Stomach (tissue), 8 donors: ENCODE measurements at regions not wholly inside any gene's neighbourhood (a gene's known extent, or its start where the extent isn't known, plus 50 kb on each side); places are given as distances from the start of the nearest gene placed in this dataset.

ENCODE experiments used
- DNase-seq, 2 donors: peaks; one replicate each; pipeline versions ENCODE4 v3.0.0 to v3.0.0-alpha.2; 2013 to 2019
- H3K27ac ChIP-seq, 5 donors: fragments of 200-600 bp in 4 of 5; sonication (generic) in 4 of 5; one replicate each; pipeline ENCODE4 v1.5.1; 2013 to 2019; ENCODE audit warnings: mild to moderate bottlenecking in 1 of 5, moderate library complexity in 1 of 5
- H3K27me3 ChIP-seq, 3 donors: fragments of 200-600 bp; sonication (generic); one replicate each; pipeline ENCODE4 v1.5.1; 2017 to 2019; ENCODE audit warnings: mixed run types in 1 of 3
- H3K36me3 ChIP-seq, 4 donors: fragments of 200-600 bp; sonication (generic); 1 replicate in 3 of 4; 2 replicates in 1 of 4; pipeline ENCODE4 v1.5.1; 2016 to 2019
- H3K4me1 ChIP-seq, 4 donors: fragments of 200-600 bp; sonication (generic); one replicate each; pipeline ENCODE4 v1.5.1; 2016 to 2019
- H3K4me3 ChIP-seq, 4 donors: fragments of 200-600 bp; sonication (generic) in 3 of 4; one replicate each; pipeline ENCODE4 v1.5.1; 2016 to 2019; ENCODE audit warnings: mild to moderate bottlenecking in 1 of 4
- H3K9me3 ChIP-seq, 4 donors: fragments of 200-600 bp; sonication (generic); one replicate each; pipeline ENCODE4 v1.5.1; 2016 to 2019
- CTCF ChIP-seq, 7 experiments: fragments of 450-650 bp in 4 of 7; fragments of 200-600 bp in 3 of 7; sonication (generic) in 3 of 7; IDR thresholded peaks; one replicate each; pipeline ENCODE4 v1.5.1; 2016 to 2019; ENCODE audit warnings: antibody characterized with exemption in 7 of 7, control low read depth in 2 of 7, mild to moderate bottlenecking in 1 of 7
- EP300 ChIP-seq: sonication (generic); formaldehyde crosslinking; IDR thresholded peaks from one replicate; pipeline ENCODE4 v1.6.1; 2017; ENCODE audit warnings: antibody characterized with exemption
- POLR2A ChIP-seq, 4 donors: fragments of 450-650 bp; IDR thresholded peaks; one replicate each; pipeline ENCODE4 v1.6.1; 2016; ENCODE audit warnings: antibody characterized with exemption in 4 of 4, control low read depth in 2 of 4, mild to moderate bottlenecking in 1 of 4, moderate library complexity in 1 of 4
- POLR2AphosphoS5 ChIP-seq, 3 donors: sonication (generic); formaldehyde crosslinking; IDR thresholded peaks; one replicate each; pipeline ENCODE4 v1.6.1; 2016; ENCODE audit warnings: antibody characterized with exemption in 3 of 3
- WGBS, 5 donors: extraction: QIAGEN DNeasy Blood & Tissue Kit in 3 of 5; methylation state at CpG; one replicate each; pipeline versions ENCODE4 v1.1.5 to v1.1.7; 2013 to 2018; 5-methylcytosine and 5-hydroxymethylcytosine counted together
- intact Hi-C: fragments of 100-400 bp; cut with DNase I; formaldehyde crosslinking; loops from one replicate; pipeline ENCODE4 v1.15.1; 2023; ENCODE audit warnings: low total_unique reads
- donor health status: healthy with polysubstance abuse.
- donor health status: Bipolar disorder and iron deficiency.
- donor health status: healthy.

DNA sequence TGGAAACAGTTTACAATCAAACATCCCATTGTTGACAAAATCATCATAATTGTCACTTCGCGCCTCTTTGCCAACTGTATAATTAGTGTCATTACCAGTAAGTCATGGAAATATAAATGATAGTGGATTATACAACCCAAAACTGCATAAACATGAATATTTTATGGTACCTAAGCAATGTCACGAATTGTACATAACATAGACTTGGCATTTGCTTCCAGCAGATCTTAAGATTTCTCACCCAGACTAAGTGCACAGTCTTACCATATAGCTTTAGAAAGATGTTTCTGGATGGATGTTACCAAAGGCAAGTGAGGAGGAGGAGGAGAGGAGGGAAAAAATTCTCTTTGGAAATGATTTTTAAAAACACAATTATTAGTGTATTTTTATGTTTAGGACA is 113.4 kb upstream of the TAS2R1 start:
- TF ChIP-seq CTCF (IDR thresholded peaks at IDR 0.05) (no peak), POLR2AphosphoS5 (IDR thresholded peaks at IDR 0.05) (no peak), EP300 (no peak), POLR2A (IDR thresholded peaks at IDR 0.05) (no peak)
- WGBS, 5 donors = 70 to 80% (median 76%) methylated on average over 3 of the region's 3 CpGs
- intact Hi-C loops = no loop called here

DNA sequence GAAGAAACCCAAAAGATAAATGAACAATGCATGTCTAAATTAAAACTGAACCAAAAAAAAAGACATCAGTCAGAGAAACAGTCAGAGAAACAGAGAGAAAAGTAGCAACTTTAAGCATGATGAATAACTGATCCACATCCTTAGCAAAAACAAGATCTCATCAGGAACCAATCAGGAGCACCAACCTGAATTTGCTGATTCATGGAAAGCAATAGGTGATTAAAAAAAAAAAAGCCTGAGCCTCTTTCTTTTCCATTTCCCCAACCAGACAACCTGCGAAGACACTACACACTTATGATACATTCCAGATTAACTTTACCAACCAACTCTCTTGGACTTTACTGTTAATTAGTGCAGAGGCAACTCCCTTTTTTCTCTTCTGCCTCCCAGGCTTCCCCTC is 112.7 kb upstream of the TAS2R1 start:
- Histone ChIP-seq H3K4me1 (no peaks in the 10 kb centered on the region), H3K27ac (no peak overlapping the region), H3K27me3 (no peaks in the 10 kb centered on the region), H3K4me3 (no peak overlapping the region), H3K36me3 (no peaks in the 10 kb centered on the region), H3K9me3 (no peaks in the 10 kb centered on the region)
- DNase-seq = no peak
- TF ChIP-seq POLR2AphosphoS5 (IDR thresholded peaks at IDR 0.05) (no peak), CTCF (IDR thresholded peaks at IDR 0.05) (no peak), POLR2A (IDR thresholded peaks at IDR 0.05) (no peak), EP300 (no peak)
- intact Hi-C loops = no loop called here
- 78 to 97% (median 90%) methylated on average over 1 of the region's 1 CpG for WGBS, 5 donors

More for the DNA sequence above, 113.4 kb upstream of the TAS2R1 start:
- Histone ChIP-seq H3K4me3 (no peak overlapping the region), H3K9me3 (no peaks in the 10 kb centered on the region), H3K27me3 (no peaks in the 10 kb centered on the region), H3K4me1 (no peaks in the 10 kb centered on the region), H3K36me3 (no peaks in the 10 kb centered on the region), H3K27ac (no peak overlapping the region)
- no peak for DNase-seq

- Histone ChIP-seq H3K36me3 (no peaks in the 10 kb centered on the region), H3K9me3 (no peaks in the 10 kb centered on the region), H3K27ac (no peak overlapping the region), H3K4me1 (no peaks in the 10 kb centered on the region), H3K27me3 (no peaks in the 10 kb centered on the region), H3K4me3 (no peak overlapping the region)
- DNase-seq = no peak
- intact Hi-C loops = no loop called here
- TF ChIP-seq EP300 = no peak
- TF ChIP-seq POLR2A (IDR thresholded peaks at IDR 0.05) = no peak
- TF ChIP-seq CTCF (IDR thresholded peaks at IDR 0.05) = no peak
- no peak for TF ChIP-seq POLR2AphosphoS5 (IDR thresholded peaks at IDR 0.05)
- 42 to 73% (median 56%) methylated on average over 3 of the region's 3 CpGs for WGBS, 5 donors
Measured at GRCh38 chr5:9739135-9739534, 109.0 kb upstream of the TAS2R1 start.

GRCh38 chr5:9737265-9737664 is 107.1 kb upstream of the TAS2R1 start:
- no peak for DNase-seq
- intact Hi-C loops = no loop called here
- Histone ChIP-seq H3K4me1 (no peaks in the 10 kb centered on the region), H3K9me3 (no peaks in the 10 kb centered on the region), H3K27me3 (no peaks in the 10 kb centered on the region), H3K36me3 (no peaks in the 10 kb centered on the region), H3K4me3 (no peak overlapping the region), H3K27ac (no peak overlapping the region)
- TF ChIP-seq EP300 = no peak
- no peak for TF ChIP-seq CTCF (IDR thresholded peaks at IDR 0.05)
- no peak for TF ChIP-seq POLR2A (IDR thresholded peaks at IDR 0.05)
- TF ChIP-seq POLR2AphosphoS5 (IDR thresholded peaks at IDR 0.05) = no peak
- 66 to 84% (median 77%) methylated on average over 4 of the region's 4 CpGs for WGBS, 5 donors
